Smooth muscle cell (in vitro differentiated cells): ENCODE measurements at regions not wholly inside any gene's neighbourhood (a gene's known extent, or its start where the extent isn't known, plus 50 kb on each side); places are given as distances from the start of the nearest gene placed in this dataset.
A peak's percentile ranks its signal among the peaks of the same experiment; 100 is the strongest.

Experiments used
- DNase-seq: peaks from one replicate; lab custom pipeline; 2025; ENCODE audit not compliant: unreplicated experiment; lab: John Stamatoyannopoulos, UW
- H2AFZ ChIP-seq: fragments of 200-600 bp; sonication (generic); 2 replicates; pipeline ENCODE4 v1.6.0; 2016; ENCODE audit warnings: antibody characterized with exemption, low read depth, mild to moderate bottlenecking
- H3F3A ChIP-seq: fragments of 200-600 bp; sonication (generic); 2 replicates; pipeline ENCODE4 v1.6.0; 2017; ENCODE audit warnings: antibody characterized with exemption, low read depth
- H3K27ac ChIP-seq: fragments of 200-600 bp; sonication (generic); 2 replicates; pipeline ENCODE4 v1.5.1; 2016; ENCODE audit warnings: low read depth, mild to moderate bottlenecking
- H3K27me3 ChIP-seq: fragments of 200-600 bp; sonication (generic); 2 replicates; pipeline ENCODE4 v1.6.1; 2016; ENCODE audit warnings: low read depth, mild to moderate bottlenecking
- H3K36me3 ChIP-seq: fragments of 200-600 bp; sonication (generic); 2 replicates; pipeline ENCODE4 v1.5.1; 2016; ENCODE audit warnings: low read depth
- H3K4me1 ChIP-seq: fragments of 200-600 bp; sonication (generic); 2 replicates; pipeline ENCODE4 v1.5.1; 2016; ENCODE audit warnings: low read depth
- H3K4me2 ChIP-seq: fragments of 200-600 bp; sonication (generic); 2 replicates; pipeline ENCODE4 v1.6.0; 2016; ENCODE audit warnings: mild to moderate bottlenecking
- H3K4me3 ChIP-seq: fragments of 200-600 bp; sonication (generic); 2 replicates; pipeline ENCODE4 v1.5.1; 2016; ENCODE audit warnings: mild to moderate bottlenecking
- H3K79me2 ChIP-seq: fragments of 200-600 bp; sonication (generic); 2 replicates; pipeline ENCODE4 v1.6.0; 2016; ENCODE audit warnings: low read depth, mild to moderate bottlenecking
- H3K9ac ChIP-seq: fragments of 200-600 bp; sonication (generic); 2 replicates; pipeline ENCODE4 v1.6.0; 2016; ENCODE audit warnings: low read depth
- H3K9me3 ChIP-seq: fragments of 200-600 bp; sonication (generic); replicated peaks from 2 replicates; pipeline ENCODE4 v1.5.1; 2016; ENCODE audit warnings: low read depth
- H4K20me1 ChIP-seq: fragments of 200-600 bp; sonication (generic); 2 replicates; pipeline ENCODE4 v1.6.0; 2016; ENCODE audit warnings: low read depth
- WGBS: methylation state at CpG from one replicate; pipeline ENCODE4 v1.1.7; 2016; ENCODE audit warnings: low lambda C conversion rate; 5-methylcytosine and 5-hydroxymethylcytosine counted together
- TF ChIP-seq, protein P1 (sequence below): fragments of 200-600 bp; sonication (generic); IDR thresholded peaks from 2 replicates; pipeline ENCODE4 v1.5.1; 2017; ENCODE audit warnings: borderline replicate concordance, mild to moderate bottlenecking, antibody characterized with exemption; ENCODE audit not compliant: insufficient read depth, poor library complexity, severe bottlenecking

DNA sequence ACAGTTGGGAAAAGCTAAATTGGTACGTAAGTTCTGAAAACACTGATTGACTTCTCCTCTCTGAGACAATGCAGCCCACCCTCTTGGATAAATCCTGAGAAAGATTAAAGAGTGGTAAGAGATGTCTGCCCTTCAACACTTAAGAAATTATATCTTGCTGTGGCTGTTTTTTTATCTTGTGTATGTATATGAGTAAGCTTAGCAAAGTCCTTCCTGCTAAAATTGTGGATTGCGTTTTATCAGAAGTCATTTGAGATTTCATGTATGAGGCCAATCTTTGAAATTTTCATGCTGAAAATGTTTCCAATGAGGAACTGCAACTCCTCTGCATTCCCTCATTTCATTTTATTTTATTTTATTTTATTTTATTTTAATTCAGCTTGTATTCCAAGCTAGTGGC is 106.2 kb upstream of the INHBA start:
- Histone ChIP-seq H3K79me2 (no peaks in the 10 kb centered on the region), H4K20me1 (no peaks in the 10 kb centered on the region), H3K9ac (no peak overlapping the region), H3K27ac (no peak overlapping the region), H3K4me2 (peak overlapping the region; percentile 22), H3F3A (no peaks in the 10 kb centered on the region), H3K27me3 (no peaks in the 10 kb centered on the region), H2AFZ (no peak overlapping the region), H3K4me3 (no peak overlapping the region), H3K9me3 (no peaks in the 10 kb centered on the region), H3K36me3 (no peaks in the 10 kb centered on the region), H3K4me1 (peaks cover 5% of the 10 kb centered on the region)
- no peak for DNase-seq
- TF ChIP-seq, protein P1, sequence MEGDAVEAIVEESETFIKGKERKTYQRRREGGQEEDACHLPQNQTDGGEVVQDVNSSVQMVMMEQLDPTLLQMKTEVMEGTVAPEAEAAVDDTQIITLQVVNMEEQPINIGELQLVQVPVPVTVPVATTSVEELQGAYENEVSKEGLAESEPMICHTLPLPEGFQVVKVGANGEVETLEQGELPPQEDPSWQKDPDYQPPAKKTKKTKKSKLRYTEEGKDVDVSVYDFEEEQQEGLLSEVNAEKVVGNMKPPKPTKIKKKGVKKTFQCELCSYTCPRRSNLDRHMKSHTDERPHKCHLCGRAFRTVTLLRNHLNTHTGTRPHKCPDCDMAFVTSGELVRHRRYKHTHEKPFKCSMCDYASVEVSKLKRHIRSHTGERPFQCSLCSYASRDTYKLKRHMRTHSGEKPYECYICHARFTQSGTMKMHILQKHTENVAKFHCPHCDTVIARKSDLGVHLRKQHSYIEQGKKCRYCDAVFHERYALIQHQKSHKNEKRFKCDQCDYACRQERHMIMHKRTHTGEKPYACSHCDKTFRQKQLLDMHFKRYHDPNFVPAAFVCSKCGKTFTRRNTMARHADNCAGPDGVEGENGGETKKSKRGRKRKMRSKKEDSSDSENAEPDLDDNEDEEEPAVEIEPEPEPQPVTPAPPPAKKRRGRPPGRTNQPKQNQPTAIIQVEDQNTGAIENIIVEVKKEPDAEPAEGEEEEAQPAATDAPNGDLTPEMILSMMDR: no peak
- WGBS: 54% methylated on average over 2 of the region's 2 CpGs

DNA sequence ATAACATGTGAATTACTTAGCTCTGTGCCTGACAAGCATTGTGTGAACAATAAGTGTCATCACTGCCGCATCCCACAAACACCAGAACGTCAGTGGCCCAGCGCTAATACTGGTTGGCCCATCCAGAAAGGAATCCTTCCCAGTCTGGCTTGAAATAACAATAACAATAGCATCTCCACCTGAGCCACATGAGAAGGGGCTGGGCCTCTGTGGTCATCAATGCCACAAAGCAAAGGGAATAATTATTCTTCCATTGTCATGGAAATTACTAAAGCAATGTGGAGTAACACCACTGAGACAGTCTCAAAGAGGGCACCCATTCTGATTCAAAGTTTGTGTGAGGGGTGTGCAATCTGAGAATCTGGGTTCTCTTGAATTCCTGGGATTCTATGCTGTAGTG is 105.7 kb upstream of the INHBA start:
- Histone ChIP-seq H4K20me1 (no peaks in the 10 kb centered on the region), H3K27me3 (no peaks in the 10 kb centered on the region), H3K4me3 (no peak overlapping the region), H3K36me3 (no peaks in the 10 kb centered on the region), H3K27ac (no peak overlapping the region), H3F3A (no peaks in the 10 kb centered on the region), H3K4me2 (no peak overlapping the region), H2AFZ (no peak overlapping the region), H3K9me3 (no peaks in the 10 kb centered on the region), H3K79me2 (no peaks in the 10 kb centered on the region), H3K4me1 (peaks cover 5% of the 10 kb centered on the region), H3K9ac (no peak overlapping the region)
- WGBS: 70% methylated on average over 3 of the region's 3 CpGs
- no peak for DNase-seq
- TF ChIP-seq, protein P1: no peak

DNA sequence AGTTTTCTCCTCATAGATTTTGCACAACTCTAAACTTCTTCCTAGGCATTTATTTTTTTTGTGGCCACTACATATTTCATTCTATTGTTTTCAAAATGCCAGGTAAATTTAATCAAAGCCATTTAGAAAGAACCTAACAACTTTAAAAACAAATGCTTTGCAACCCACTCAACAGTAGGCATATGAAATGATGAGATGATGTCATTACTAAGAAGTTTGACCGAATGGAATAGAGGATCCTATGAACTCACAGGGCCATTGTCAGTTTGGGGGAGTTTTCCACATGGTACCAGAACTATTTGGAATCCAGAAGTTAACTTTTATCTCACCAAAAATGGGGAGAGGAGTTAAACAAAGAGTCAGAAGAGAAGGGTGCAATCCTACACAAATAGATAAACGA is 100.7 kb upstream of the INHBA start:
- Histone ChIP-seq H3F3A (no peaks in the 10 kb centered on the region), H3K36me3 (no peaks in the 10 kb centered on the region)
- WGBS: 88% methylated on average over 2 of the region's 2 CpGs

DNA sequence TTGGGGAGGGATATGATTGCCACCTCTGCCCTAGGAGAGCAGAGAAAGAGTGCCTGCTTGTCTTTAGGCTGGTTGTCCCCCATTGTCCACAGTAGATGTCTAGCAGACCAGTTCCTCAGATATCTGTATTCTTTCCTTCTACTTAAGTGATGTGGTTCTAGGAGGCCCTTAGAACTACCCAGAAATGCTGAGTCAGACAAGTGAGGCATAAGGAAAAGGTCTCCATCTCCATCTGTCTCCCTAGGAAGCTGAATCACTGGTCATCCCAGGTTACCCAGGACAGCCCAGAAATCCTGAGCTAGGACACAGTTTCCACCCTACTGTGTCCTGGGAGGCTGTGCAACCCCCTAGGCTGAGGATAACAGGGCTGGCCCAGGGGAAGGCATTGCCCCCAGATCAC is 93.4 kb upstream of the INHBA start:
- no peaks in the 10 kb centered on the region for H3K79me2 ChIP-seq
- no peak for DNase-seq
- H3F3A ChIP-seq: no peaks in the 10 kb centered on the region
- H3K9me3 ChIP-seq: no peaks in the 10 kb centered on the region
- H2AFZ ChIP-seq: no peak overlapping the region
- no peak overlapping the region for H3K4me2 ChIP-seq
- H3K4me3 ChIP-seq: no peak overlapping the region
- H3K4me1 ChIP-seq: no peaks in the 10 kb centered on the region
- H3K36me3 ChIP-seq: no peaks in the 10 kb centered on the region
- H3K27me3 ChIP-seq: no peaks in the 10 kb centered on the region
- no peaks in the 10 kb centered on the region for H4K20me1 ChIP-seq
- no peak overlapping the region for H3K9ac ChIP-seq
- no peak overlapping the region for H3K27ac ChIP-seq
- TF ChIP-seq, protein P1: no peak

More for the DNA sequence above, 100.7 kb upstream of the INHBA start:
- Histone ChIP-seq H3K79me2 (no peaks in the 10 kb centered on the region), H3K9ac (no peak overlapping the region), H3K9me3 (no peaks in the 10 kb centered on the region), H3K27me3 (no peaks in the 10 kb centered on the region), H3K4me3 (no peak overlapping the region), H3K4me2 (no peak overlapping the region), H2AFZ (no peak overlapping the region), H3K4me1 (no peaks in the 10 kb centered on the region), H3K27ac (no peak overlapping the region), H4K20me1 (no peaks in the 10 kb centered on the region)
- no peak for DNase-seq
- TF ChIP-seq, protein P1: no peak
